ENCODE measurements at regions not wholly inside any gene's neighbourhood (a gene's known extent, or its start where the extent isn't known, plus 50 kb on each side); places are given as distances from the start of the nearest gene placed in this dataset.

DNA sequence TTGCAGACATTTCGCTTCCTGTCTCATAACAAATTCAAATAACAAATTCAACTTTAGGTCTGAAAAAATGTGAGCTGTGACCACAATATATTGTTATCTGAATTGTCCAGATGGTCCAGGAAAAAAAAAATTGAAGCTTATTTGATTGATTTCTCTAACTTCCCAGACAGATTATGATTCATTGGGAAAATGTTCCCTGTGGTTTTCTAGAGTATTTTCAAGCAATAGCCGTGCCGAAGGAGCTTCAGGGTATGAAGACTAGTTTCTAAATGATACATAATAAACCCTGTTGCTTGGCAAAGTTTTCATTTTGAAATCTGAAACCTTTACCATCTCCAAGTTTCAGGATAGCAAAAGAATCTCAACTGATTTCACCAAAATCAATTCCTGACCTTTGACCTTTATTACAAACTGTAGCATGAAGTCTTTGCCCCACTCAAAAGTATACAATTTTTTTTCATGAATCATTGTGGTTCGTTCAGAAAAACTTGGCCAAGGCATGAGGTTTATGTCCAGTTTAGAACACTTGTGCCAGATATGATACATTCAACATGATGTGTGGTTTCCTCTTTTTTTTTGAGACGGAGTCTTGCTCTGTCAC, 109.9 kb downstream of the JCAD start:
- TF ChIP-seq POLR2AphosphoS5 (IDR thresholded peaks at IDR 0.05; ENCODE audit: borderline replicate concordance, low read depth, low read length) (no peak), EZH2 (IDR thresholded peaks at IDR 0.05) (no peak), FOXP2 (optimal IDR thresholded peaks at IDR 0.05; ENCODE audit: control extremely low read depth, extremely low read length, insufficient read depth) (no peak)

Measured in SK-N-MC (cell line).